OCI-LY1 (cell line): ENCODE measurements at regions not wholly inside any gene's neighbourhood (a gene's known extent, or its start where the extent isn't known, plus 50 kb on each side); places are given as distances from the start of the nearest gene placed in this dataset.
"Not testable (repeated sequence)": the region's sequence is repeated elsewhere in the genome, so short reads cannot be mapped to it uniquely, and the experiment has no call there.

Source experiments
- CTCF ChIP-seq: fragments of 200-600 bp; sonication (generic), shearing (Covaris generic); IDR thresholded peaks from 2 replicates; pipeline ENCODE4 v1.5.1; 2017; ENCODE audit warnings: mild to moderate bottlenecking, antibody characterized with exemption, low read length, moderate library complexity, mixed read lengths
- EZH2 ChIP-seq: fragments of 200-600 bp; sonication (generic), shearing (Covaris generic); IDR thresholded peaks from 2 replicates; pipeline ENCODE4 v1.8.0; 2017; ENCODE audit warnings: borderline replicate concordance, mixed run types, mild to moderate bottlenecking, antibody characterized with exemption, low read length, moderate library complexity, mixed read lengths

- TF ChIP-seq CTCF, EZH2: not testable (repeated sequence)
Measured at GRCh38 chr16:29285151-29285885, 121.2 kb downstream of the NPIPB11 start.
